ENCODE measurements at regions not wholly inside any gene's neighbourhood (a gene's known extent, or its start where the extent isn't known, plus 50 kb on each side); places are given as distances from the start of the nearest gene placed in this dataset.
"Not testable (repeated sequence)": the region's sequence is repeated elsewhere in the genome, so short reads cannot be mapped to it uniquely, and the experiment has no call there.

DNA sequence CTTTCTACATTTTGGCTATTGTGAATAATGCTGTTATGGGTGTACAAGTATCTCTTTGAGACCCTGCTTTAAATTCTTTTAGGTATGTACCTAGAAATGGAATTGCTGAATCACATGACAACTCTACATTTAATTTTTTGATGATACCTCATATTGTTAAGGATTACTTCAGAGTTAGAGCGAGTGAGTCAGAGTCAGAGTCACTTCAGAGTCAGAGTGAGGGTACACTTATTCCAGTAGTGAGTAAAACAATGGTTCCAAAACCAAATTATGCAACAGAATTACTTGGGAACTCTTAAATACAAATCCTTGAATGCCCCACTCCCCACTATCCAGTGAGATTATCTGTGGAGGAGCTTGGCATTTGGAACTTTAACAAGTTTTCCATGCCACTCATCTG, 50.3 kb upstream of the SNRK start:
- DNase-seq (ENCODE audit: extremely low read depth in 1 of 2, low read depth in 1 of 2) = no peak

DNA sequence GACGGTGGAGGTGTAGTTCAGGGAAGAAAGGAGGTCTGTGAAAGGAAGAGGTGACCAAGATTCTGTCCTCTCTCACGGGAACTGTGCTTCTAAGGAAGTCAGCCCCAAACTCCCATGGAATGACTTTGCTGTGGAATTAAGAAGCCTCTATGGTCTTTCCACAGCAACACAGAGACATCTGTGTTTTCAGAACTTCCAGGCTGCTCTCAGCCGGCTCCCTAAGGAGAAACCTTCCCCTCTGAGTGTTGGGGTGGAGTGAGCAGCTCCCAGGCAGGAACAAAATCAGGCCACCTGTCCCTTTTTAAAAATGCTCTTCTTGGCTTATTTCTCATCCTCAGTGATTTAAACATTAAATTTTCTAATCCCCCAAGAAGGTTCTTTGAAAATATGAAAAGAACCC, 53.3 kb upstream of the SNRK start:
- DNase-seq (ENCODE audit: extremely low read depth in 1 of 2, low read depth in 1 of 2) = no peak

DNA sequence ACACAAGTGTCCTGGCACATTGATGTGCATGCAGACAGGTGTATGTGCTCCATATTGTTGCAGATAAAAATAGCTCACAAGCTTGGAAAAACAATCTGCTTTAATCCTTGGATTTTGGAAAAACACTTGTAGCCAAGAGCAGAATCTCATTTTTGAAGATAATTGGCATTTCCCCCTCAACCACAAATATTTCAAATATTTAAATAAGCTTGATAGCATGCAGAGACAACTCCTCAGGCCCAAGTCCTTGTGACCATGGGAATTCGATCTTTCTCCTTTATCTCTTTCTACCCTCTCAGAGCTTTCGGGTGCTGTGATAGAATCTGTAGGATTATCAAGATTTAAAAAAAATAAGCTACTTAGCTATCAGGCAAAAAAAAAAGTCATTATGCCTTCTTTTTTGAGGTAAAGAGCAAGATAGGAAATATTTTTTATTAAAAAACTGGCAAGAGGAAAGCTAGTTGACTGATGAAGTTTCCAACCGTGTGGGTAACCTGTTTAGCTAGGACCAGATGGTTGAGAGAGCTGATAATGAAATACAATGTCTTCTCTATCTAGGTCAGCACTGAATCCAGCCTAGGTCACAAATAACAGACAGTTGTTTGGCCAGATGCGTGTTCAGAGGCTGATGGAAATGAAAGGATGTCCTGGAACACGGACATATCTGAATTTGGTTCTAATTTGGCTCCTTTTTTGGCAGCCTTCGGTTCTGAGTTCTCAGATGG, 54.9 kb upstream of the SNRK start:
- DNase-seq (ENCODE audit: extremely low read depth in 1 of 2, low read depth in 1 of 2) = no peak

DNA sequence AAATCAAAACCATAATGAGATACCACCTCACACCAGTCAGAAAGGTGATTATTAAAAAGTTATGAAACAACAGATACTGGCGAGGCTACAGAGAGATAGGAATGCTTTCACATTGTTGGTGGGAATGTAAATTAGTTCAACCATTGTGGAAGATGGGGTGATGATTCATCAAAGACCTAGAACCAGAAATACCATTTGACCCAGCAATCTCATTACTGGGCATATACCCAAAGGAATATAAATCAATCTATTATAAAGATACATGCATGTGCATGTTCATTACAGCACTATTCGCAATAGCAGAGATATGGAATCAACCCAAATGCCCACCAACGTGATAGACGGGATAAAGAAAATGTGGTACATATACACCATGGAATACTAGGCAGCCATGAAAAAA, 56.5 kb upstream of the SNRK start:
- not testable (repeated sequence) for DNase-seq (ENCODE audit: extremely low read depth in 1 of 2, low read depth in 1 of 2)

DNA sequence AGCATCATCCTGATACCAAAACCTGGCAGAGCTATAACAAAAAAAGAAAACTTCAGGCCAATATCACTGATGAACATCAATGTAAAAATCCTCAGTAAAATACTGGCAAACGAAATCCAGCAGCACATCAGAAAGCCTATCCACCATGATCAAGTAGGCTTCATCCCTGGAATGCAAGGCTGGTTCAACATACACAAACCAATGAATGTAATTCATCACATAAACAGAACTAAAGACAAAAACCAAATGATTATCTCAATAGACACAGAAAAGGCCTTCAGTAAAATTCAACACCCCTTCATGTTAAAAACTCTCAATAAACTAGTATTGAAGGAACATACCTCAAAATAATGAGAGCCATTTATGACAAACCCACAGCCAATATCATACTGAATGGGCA, 58.7 kb upstream of the SNRK start:
- DNase-seq (ENCODE audit: extremely low read depth in 1 of 2, low read depth in 1 of 2) = not testable (repeated sequence)

DNA sequence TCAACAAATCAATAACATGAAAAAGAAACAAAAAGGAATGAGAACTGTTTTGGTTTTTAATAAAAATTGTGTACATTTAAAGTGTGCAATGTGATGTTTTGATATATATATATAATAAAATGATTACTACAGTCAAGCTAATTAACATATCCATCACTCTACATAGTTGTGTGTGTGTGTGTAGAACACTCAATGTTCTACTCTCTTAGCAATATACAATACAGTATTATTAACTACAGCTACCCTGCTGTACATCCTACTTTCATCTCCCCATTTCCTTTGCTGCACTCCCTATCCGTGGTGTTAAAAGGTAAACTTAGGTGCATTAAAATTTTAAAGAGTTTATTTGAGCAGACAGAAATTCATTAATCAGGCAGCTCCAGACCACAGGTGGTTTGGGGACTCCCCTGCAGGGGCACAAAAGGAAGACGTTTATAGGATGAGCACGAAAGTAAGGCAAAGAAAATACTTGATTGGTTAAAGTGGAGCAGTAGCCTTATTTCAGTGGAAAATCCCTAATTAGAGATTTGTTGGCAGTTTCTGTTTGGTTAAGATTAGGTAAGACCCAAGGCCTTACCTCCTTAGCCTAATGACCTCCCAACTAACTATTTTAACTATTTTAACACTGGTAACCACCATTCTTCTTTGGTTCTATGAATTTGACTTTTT, 61.8 kb upstream of the SNRK start:
- DNase-seq (ENCODE audit: extremely low read depth in 1 of 2, low read depth in 1 of 2) = no peak

DNA sequence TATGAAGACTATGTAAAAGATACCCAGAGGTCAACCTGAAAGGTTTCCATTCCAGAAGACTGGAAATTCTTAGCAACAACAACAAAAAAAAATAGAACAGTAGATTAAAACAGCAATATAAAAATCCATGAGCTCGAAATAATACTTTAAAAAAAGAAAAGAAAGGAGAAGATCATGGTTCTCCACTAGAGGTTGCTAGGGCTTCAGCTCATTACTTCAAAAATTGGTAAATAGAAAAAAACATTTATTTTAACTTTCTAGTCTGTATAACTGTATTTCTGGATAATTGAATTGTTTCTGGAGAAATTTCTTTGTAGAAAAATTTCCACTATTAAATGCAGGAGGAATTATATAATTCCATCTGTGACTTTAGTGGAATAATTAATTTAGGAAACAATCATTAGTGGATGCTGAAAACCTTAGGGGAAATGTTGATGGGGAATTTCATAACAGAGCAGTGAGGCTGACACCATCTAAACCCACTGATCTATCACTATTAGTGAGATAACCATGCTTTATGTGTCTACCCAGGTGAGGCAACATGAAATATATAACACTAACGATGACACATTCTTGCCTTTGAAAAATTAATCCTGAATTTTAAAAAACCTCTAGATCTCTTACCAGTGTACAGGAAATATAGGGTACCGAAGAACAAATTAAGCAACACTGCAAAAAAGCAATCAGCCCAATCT, 62.5 kb upstream of the SNRK start:
- DNase-seq (ENCODE audit: extremely low read depth in 1 of 2, low read depth in 1 of 2) = no peak

DNA sequence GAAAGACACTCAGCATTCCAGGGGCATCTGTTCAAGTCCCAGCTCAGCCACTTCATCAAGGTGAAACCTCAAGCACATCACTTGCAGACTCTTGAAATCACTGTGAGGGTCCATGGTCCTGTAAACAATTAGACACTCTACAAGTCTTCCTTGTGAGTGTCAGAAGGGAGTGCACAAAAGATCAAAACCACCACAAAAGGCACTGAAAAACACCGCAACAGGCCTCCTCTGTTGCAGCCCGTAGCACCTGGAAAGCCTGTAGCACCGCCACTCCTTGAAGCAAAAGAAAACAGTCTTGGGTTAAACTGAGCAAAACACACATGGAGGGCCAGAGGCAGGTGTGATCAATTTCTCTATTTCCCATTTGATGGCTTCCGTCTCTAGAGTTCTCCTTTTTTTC, 63.8 kb upstream of the SNRK start:
- no peak for DNase-seq (ENCODE audit: extremely low read depth in 1 of 2, low read depth in 1 of 2)

DNA sequence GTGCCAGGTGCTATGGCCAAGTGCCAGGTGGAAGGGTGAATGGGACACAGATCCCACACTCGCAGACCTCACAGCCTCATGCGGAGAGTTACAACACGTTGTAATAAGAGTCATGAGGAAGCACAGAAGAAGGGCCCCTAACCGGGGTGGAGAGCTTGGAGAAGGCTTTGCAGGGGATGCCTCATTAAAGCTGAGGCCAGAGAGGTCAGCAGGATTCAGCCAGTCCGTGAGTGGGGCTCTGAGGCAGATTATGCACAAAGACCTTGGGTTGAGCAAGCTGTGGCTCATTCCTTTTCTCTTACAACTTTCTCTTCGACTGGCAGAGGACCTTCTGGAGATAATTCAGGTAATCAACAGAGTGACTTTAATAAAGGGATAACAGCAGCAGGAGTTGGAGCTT, 65.3 kb upstream of the SNRK start:
- DNase-seq (ENCODE audit: extremely low read depth in 1 of 2, low read depth in 1 of 2) = no peak

DNA sequence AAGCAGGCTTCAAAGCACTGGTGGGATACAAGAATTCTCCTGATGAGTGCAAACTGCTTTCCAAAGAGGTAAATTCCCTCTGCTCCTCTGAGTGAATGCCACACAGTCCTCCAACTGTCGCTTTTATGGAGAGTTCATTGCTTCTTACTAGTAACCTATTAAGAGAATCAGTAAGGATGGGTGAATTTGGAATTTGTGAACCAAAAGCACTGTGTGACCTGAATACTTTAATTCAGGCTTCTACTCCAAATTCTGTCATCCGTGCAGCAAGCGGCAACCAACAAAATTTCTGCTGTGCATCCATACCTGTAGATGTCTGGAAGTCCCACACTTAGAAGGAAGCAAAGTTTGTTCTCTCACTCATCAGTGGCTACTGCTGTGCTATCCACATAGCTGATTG, 66.7 kb upstream of the SNRK start:
- no peak for DNase-seq (ENCODE audit: extremely low read depth in 1 of 2, low read depth in 1 of 2)

DNA sequence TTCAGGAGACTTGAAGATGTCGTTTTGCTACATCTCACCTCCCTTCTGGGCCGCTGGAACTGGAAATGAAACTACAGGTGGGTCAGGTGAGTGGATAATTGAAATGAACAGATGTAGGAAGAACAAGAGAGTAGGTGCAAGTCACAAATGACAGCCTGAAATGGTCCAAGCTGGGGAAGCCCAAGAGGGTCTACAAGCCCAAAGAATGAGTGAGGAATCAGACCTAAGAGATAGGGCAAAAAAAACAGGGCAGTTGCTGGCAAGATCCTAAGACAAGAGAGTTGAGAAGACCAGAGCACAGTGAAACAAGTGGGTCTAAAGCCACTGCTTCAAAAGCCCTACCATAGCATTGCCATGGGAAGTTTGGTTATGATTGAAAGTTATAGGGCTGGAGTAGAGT, 67.4 kb upstream of the SNRK start:
- no peak for DNase-seq (ENCODE audit: extremely low read depth in 1 of 2, low read depth in 1 of 2)

DNA sequence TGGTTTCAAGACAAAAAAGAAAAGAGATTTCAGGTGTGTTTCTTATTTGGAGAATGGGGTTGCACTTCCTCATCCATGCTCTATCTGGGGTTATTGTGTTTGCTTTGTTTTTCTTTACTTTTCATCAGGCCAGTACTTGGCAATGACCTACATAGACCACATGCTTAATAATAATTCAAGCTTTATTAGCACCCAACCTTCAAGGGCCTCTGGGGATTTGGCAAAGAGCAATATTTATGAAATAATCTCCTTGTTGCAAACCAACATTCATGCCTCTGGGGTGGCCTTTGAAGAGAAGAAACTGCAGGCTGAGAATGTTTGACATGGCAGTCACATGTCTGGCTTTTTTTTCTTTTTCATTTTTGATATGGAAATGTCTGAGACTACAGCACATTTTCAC, 68.2 kb upstream of the SNRK start:
- DNase-seq (ENCODE audit: extremely low read depth in 1 of 2, low read depth in 1 of 2) = no peak

DNA sequence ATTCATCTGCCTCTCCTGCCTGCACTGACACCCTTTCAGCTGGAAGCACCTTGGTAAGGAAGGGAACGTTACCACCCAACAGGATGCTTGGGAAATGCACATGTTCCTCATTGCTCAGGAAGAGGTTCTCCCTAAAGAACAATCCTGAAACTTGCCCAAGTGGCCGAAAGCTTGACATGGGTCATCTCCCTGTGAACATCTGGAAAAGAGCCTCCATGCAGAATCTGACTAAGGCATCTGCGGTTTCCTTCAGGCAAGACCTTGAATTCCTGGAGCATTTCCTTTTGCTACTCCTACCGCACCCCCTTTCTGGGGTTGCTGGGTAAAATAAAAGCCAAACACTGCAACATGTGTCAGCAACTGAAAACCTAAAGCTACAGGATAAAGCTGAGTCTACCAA, 68.7 kb upstream of the SNRK start:
- no peak for DNase-seq (ENCODE audit: extremely low read depth in 1 of 2, low read depth in 1 of 2)

DNA sequence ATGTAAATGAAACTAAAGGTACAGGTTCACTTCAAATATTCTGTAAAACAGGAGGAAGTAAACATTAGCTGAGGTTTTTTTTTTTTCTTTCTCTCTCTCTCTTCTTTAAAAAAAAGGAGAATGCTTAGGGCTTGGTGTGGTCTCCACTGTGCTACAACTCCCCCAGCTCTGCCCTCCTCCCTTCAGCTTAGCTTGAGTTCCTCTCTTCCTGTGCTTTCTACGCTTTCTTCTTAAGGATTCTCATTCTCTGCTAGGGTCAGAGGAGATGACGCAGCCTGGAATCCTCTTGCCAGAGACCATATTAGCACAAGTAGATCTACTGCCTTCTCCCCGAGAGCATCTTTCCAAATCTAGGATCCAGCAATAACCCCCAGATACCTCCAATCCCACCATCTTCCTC, 69.1 kb upstream of the SNRK start:
- DNase-seq (ENCODE audit: extremely low read depth in 1 of 2, low read depth in 1 of 2) = no peak

DNA sequence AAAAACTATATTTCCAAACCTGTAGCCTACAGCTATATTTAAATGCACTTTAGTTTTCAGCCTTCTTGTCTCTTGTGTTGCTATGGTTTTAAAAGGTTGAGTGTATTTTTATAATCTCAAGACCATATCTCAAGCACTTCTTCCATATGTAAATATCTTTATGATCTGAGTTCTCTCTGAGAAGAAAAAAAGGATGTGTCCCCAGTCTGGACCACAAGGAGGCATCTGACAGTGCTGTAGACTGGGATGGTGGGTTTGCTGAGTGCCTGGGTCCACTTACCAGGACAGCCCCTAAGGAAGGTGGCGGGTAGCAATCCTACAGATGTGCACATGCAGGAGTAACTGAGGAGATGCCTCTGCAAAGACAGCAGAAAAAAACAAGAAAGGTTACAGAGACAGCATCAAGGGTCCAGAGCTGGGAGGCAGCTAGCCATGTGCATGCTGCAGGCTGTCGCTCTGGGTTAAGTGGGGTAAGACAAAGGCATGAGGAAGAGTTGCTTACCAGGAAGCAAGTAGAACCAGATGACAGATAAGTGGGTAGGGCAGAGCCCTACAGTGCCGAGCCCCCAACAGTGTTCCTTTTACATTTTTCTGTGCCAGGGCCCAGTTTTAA, 70.6 kb upstream of the SNRK start:
- DNase-seq (ENCODE audit: extremely low read depth in 1 of 2, low read depth in 1 of 2) = no peak

DNA sequence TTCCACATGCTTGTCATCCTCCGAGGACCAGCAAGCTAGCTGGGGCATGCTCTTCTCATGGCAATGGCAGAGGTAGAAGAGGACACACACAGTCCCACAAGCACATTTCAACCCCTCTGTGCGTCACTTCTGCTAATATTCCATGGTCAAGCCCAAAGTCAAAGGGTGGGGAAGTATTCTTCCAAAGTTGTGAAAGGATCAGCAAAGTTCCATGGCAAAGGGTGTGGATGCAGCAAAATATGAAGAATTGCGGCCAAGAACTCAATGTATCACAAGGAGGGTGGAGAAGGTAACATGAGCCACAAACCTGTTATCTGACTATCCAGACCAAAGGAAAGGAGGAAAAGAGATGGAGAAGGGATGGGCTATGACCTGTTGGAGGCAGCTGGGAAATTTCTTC, 71.2 kb upstream of the SNRK start:
- no peak for DNase-seq (ENCODE audit: extremely low read depth in 1 of 2, low read depth in 1 of 2)

DNA sequence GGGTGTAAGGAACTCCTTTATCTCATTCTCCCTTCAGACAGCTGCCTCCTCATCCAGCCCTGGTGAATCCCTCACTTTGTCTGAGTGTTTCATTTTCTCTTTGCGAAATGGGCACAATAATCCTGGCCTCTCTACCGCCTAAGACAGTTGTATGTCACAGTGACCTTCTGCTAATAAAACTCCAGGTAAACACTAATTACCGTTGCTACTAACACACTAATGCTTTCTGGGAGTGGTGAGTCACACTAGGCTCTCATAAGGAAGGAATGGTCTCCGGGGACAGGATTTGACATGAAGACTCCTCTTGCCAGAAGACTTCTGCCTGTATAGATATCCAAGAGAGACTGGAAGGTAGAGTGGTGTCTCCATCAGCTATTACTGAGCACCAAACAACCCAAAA, 71.7 kb upstream of the SNRK start:
- no peak for DNase-seq (ENCODE audit: extremely low read depth in 1 of 2, low read depth in 1 of 2)

DNA sequence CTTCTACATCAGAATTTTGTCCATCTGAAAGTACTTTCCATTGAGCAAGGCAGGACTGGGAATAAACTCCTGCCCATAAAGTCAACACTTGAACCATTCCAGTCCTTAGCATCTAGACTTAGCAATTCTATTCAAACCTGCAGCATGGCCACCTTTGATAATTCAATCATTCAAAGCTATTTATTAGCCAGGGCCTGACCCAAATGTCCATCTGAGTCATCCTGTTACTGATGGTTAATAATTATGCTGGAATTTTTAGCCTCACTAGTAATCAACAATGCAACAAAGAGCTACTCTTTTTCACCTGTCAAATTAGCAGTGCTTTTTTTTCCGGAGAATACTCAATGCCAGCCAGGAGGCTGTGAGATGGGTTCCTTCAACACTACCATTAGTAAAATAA, 72.7 kb upstream of the SNRK start:
- DNase-seq (ENCODE audit: extremely low read depth in 1 of 2, low read depth in 1 of 2) = no peak

DNA sequence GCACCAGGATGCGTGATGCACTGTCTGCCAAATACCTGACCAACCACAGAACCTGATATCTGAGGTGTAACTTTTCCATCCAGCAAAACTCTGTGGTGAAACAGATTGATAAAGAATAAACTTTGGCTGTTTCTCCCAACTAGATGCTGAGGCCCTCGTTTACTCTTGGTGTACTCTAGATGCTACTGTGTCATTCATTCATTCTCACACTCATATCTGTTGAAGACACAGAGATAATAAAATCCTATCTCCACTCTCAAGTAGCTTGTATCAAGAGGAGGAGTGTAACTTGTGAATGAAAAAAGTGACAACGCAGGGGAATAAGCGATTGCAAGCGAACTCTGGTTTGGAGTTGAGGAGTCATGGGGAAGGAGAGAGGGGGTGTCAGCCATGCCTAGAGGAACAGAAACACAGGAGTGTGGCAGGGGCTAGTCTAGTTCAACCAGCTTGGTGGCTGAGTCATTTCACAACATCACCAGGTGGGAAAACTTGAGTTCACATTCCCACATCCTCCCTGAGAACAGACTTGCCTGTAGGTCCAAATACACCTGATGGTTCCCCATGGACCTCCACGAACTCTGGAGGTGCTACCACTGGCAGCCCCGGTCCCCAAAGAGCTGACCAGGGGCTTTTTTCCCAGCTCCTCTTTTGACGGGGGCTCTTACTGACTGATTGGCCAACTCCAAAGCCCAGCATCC, 73.3 kb upstream of the SNRK start:
- no peak for DNase-seq (ENCODE audit: extremely low read depth in 1 of 2, low read depth in 1 of 2)

DNA sequence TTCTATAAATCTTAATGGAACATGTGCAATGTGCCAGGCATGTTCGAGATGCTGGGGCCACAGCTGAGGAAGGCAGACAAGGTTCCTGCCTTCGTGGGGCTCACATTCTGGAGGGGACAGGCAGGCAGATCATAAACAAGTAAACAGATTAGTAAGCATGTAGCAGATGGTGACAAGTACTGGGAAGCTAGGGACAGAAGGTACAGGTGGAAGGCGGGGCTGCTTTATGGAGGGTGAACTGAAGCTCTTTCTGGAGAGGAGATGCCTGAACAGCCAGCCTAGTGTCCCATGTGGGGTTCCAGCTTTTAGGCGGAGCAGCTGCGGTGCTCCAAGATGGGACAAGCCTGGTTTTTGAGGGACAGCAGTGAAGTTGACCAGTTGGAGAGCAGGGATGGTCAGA, 74.7 kb upstream of the SNRK start:
- DNase-seq (ENCODE audit: extremely low read depth in 1 of 2, low read depth in 1 of 2) = no peak

All from activated CD8-positive, alpha-beta memory T cell treated with anti-CD3 and anti-CD28 coated beads for 1 hour (primary cell).